NCI-H187 (cell line): ENCODE measurements at regions not wholly inside any gene's neighbourhood (a gene's known extent, or its start where the extent isn't known, plus 50 kb on each side); places are given as distances from the start of the nearest gene placed in this dataset.
"Not testable (repeated sequence)": the region's sequence is repeated elsewhere in the genome, so short reads cannot be mapped to it uniquely, and the experiment has no call there.

Experiments
- DNase-seq, 2 experiments: peaks; one replicate each; lab custom pipeline; 2025; lab: John Stamatoyannopoulos, UW

DNA sequence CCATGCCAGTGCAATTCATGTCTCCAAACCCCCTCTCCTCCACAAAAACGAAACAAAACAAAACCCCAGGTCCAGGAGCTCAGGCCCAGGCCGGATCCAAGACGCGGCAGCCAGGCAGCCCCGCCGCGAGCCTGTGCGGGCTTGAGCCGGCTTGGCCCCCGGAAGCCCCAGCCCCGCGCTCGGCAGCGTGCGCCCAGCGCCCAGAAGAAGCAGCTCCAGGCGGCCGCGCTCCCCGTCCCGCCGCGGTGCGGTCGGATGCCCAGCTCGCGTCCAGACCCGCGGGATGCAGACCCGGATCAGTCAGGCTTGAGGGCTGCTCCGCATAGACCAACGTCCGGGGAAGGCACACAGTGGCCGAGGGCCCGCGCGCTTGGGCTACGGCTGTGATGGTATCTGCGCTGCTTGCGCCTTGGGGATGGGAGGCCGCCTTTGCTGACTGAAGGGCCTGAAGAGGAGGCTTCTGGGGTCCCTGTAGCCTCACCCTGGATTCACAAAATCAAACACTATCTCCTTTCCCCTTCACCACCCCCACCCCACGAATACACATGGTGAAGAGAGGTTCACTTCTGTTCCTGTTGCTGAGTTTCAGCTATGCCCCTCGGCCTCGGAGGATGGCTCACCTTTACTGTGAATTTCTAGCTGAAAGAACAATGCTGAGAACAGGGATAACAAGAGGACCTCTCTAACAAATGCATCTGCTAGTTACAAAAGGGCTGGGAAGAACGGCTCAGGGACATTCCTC lies 79.9 kb upstream of the EN2 start:
- DNase-seq = no peak

DNA sequence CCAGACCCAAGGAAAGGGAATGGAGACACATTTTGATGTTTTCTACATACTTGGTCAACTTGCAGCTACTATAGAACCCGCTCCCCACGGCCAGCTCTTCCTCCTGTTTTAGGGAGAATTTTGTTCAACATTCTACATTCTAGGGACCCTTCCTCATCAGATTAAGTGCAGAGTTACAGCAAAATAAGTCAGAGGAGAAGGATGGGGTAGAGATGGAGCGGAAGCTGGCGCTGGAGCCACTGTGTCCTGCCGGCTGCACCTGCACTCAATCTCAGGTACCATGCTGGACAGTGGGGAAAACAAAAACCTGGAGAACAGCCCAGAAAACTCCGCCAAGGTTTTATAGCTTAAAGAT lies 79.4 kb upstream of the EN2 start:
- no peak for DNase-seq

DNA sequence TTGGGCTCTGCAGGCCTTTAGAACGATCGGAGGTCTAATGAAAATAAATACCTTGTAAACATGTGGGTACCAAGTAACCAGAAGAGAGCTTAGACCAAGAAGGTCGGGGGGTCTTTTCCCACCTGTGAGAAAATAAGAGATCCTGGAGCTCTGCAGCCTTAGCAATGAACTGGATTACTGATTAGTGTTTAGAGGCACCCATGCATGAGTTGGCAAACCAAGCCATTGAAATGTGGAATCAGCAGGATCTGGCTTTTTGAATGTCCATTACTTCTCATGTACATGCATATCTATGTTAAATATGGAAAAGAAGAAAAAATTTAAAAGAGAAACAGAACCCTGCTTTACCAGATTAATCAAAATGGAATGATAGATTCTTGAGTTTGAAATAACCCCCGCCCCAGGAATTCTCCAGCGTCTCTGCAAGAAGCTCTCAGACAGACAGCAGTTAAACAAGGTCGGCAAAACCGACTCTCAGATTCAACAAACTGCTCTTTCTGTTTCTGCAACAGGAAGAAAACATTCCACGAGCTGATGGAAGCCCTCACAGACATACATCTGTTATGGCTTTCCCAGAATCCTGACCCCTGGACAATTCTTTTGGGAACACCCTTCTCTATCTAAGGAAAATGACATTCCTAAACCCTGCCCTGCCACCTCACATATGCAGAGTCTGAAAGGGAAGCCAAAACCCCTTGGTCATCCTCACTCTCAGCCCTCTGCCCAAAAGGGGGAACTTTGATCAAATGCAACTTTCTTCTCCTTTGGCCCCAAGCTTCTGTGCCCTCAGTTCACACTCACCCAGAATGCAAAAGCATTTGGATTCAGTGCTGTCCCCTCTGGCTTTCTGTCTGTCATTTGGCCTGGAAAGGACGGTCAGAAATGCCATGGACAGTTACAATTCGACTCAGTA lies 78.7 kb upstream of the EN2 start:
- DNase-seq = no peak

DNA sequence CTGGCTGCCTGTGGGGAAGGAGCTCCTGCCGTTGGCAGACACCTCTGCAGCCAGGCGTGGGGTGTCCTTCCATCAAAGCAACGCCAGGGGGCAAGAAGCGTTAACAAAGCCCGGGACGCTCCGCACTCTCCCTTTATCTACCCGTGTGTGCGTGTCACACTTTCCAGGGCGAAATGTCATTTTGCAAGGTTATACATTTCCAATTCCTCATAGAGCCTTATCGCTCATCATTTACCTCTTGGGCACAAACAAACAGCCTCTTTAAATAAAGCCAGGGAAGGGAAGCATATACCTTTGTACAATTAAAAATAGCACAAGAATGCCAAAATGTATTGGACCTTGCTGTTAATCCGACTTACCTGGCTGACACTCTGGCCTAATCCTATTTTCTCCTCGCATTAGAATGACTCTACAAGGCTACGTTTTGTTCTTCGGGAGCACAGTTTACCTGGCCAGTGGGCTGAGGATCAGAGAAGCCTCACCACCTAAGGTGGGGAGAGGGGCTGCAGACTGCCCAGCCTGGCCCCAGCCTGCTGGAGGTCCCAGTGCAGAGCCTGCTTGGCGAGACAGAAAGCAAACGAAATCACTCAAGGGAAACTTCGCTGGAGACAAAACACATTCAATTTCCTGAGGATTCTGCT lies 77.6 kb upstream of the EN2 start:
- DNase-seq = peak; percentile 21 to 56

- no peak for DNase-seq
These were observed 76.7 kb upstream of the EN2 start for GRCh38 chr7:155380976-155381851.

GRCh38 chr7:155381852-155382801 lies 75.8 kb upstream of the EN2 start:
- no peak for DNase-seq

DNA sequence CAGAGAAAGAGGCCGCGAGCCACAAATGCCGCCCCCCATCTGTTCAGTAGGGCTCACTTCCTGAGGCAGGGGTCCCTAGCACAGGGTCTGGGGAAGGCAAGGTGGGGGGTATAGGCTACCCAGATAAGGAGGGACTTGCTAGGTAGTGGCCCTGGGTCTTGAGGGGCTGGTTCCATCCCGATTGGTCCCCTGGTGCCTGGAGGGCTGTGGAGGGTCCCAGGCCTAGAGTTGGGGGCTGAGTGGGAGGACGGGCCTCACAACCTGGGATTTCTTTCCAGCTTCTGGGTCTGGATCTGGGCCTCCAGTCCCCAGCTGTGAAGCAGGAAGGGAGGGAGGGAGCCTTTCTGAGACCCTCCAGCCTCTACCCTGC lies 75.1 kb upstream of the EN2 start:
- DNase-seq = no peak

DNA sequence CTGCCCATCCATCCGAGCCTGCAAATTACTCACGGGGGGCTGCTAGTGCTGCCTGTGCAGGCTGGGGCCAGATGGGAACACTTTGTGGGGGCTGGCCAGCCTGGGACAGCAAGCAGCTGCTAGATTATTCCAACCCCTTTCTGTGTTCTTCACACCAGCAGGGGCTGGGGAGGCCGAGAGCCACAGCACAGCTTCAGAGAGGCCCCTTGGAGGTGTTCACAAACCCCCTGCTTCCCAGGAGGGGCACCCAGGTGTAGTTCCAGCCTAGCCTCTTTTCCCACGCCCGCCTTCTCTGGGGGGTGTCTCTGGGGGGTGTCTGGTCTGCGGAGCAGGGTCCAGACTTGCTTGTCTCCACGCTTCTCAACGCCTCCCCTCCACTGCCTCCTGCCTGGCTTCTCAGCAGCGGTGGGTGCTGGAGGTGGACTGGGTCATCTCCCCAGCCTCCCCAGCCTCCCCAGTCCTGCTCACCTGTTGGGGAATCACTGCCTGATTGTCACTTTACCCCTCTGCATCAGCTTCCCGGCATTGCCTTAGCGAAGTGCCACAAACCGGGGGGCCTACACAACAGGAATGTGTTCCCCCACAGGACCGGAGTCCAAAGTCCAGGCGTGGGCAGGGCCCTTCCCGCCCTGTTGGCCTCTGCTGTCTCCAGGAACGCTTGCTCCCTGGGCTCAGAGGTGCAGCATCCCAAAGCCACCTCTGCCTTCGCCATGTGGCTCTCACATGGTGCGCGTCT lies 74.0 kb upstream of the EN2 start:
- no peak for DNase-seq

DNA sequence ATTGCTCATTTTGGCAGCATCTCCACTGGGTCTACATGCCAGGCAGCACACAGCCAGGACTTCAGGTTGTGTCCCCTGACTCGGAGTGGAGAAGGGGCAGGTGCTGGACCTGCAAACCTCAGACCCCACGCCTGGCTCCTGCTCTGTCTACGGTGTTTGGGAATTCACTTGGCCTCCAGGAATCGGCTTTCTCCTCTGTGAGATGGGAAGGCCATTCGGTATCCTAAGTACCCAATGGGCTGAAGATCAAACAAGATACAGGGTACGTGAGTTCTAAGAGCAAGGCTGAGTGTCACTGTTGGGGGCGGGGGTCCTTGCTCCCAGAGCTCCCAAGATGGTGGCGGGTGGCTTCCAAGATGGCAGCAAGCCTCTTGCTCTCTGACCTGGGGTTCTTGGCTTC lies 73.2 kb upstream of the EN2 start:
- DNase-seq = no peak

GRCh38 chr7:155385182-155385581 lies 72.7 kb upstream of the EN2 start:
- not testable (repeated sequence) for DNase-seq

DNA sequence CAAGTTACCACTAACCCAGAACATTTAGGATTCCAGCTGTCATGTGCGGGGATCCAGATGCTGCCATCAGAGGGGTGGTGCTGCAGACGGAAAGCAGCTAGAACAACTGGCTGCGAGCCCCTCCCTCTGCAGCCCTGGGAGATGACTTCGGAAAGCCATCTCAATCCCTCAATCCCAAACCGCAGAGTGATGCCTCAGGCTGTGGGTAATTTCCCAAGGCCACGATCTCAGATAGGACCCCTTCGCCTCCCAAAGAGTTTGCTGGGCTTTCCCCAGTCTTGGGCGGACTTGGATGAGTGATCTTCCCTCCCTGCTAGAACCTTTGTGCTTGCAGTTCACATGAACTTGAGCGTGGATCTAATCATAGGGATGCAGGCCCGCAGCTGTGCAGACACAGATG lies 71.3 kb upstream of the EN2 start:
- DNase-seq = no peak

GRCh38 chr7:155387066-155387620 lies 70.8 kb upstream of the EN2 start:
- no peak for DNase-seq

DNA sequence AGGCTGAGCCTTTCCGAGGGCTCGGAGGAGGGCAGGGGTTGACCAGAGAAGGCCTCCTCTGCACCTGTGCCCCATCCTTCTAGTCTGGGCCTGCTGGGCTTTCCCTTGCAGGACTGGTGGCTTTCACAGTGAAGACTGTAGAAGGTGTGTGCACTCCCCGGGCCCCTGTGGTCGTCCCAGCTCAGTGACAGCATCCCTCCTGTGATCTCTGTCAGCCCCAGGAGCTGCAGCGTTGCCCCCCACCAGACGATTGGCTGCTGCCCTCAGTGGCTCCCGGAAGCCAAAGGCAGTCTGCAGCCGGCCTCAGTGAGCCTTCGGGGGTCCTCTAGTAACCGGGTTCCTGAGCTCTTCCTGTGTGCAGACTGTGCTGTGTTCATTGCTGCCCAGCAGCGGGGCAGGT lies 69.4 kb upstream of the EN2 start:
- no peak for DNase-seq

DNA sequence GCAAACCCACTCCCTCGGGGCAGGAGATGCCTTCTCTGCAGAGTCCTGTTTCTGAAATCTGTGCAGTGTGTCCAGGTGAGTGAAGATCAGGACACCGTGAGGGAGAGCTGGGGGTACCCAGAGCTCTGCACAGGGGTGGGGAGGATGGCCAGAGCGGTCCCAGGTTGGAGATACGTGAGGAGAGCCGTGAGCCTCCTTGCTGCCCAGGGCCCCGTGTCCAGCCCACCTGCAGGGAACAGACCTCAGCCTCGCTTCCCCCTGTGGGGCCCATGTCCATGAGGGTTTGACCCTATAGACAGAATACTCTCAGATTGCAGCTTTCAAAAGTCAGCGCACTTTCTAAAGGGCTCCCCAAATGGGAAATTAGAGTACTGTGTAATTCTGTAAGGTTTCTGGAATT lies 66.5 kb upstream of the EN2 start:
- no peak for DNase-seq

DNA sequence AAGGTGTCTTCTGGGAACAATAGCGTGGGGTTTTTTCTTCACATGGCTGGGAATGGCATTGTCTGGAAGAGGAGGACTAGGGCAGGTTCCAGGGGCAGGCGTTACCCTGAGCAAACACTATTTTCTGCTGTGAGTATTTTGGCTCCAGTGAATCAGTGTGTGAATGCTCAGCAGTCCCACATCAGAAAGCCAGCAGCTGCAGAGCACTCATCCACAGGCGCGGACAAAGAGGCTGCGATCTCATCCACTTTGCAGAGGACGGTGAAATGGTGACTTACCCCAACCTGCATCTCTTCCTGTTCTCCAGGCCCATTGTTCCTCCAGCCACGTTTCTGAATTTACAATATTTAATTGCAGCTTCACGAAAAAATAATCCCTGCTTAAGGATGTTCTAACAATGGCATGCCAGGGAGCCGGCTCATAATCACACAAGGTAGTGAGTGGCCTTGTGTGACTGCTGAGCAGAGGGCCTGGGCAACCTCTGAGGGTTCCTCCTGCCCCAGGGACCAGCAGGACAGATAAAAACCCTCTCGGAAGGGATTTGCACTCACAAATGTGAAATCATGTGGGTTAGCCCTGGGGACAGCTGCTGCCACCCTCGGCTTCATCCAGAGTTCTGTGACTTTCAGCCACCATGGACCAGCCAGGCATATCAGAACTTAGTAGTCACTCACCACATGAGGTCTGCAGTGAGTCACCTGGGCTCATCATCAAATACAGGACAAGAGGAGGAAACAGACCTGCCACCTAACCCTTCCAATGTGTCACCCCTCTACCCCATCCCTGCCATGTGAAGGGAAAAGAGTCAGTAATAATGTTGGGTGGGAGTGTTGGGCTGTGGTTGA lies 65.0 kb upstream of the EN2 start:
- peak in 1 of 2 experiments; percentile 42 for DNase-seq

GRCh38 chr7:155394413-155394812 lies 63.5 kb upstream of the EN2 start:
- no peak for DNase-seq

DNA sequence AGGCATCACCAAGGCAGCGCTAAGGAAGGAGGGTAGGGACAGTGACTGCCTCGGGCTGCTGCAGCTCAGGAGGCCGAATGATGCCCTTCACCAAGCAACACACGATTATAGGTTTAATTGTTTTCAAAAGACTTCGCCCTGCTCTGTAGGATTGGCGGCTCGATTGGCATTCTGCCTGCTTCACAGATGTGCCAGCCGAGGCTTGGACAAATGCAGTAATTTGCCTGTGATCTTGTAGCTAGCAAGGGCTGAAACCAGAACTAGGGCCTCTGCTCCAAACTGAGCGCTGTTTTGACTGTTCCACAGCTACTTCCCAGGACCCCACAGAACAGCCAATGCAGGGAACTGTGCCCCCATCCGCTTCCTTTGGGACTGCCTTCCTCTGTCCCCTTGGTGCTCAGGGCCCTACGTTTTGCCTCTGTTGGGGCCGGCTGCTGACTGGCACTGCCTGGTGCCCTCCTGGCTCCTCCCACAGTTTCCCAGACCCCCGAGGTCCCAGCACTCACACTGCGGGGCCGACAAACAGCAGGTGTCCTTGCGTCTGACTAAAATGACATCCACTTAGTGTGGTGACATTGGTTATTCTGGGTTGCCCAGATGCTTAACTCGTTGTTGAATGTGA lies 62.6 kb upstream of the EN2 start:
- no peak for DNase-seq

GRCh38 chr7:155396661-155397060 lies 61.3 kb upstream of the EN2 start:
- no peak for DNase-seq
